ENCODE measurements at regions not wholly inside any gene's neighbourhood (a gene's known extent, or its start where the extent isn't known, plus 50 kb on each side); places are given as distances from the start of the nearest gene placed in this dataset.

DNA sequence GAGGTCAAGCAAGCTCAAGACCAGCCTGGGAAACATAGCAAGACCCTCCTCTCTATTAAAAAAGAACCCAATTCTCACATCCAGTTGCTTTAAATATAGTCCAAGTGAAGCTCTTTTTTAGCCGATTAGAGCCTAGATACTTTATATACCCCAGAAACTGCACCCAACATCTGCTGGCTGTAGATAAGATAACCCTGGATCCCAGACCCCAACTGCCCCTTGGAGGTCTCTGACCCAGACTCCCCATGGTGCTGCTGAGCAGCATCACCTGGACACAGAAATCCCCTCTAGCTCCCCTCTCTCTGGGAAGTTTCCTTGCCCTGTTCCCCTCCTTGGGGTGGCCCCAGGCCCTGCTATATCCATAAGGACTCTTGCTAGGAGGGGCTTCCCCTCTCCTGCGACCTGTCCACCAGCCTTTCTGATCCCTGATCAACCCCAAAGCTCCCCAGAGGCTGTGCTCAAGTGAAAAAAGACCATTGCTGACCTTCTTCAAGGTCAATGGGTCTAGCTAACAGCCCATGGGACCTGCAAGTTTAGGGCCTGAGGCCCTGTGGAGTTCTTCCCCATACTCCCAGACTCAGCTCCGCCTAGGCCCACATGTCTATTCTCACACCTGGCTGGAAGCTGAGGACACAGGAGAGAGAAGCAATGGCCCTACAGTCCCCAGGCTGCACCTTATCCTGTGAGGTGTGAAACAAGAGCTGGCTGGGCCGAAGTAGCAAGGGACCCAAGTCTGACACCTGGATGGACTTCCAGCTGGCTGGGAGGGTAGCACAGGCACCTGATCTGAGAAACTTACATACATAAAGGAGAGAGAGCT lies 56.2 kb downstream of the ARL6IP4 start:
- TF ChIP-seq, protein P1, sequence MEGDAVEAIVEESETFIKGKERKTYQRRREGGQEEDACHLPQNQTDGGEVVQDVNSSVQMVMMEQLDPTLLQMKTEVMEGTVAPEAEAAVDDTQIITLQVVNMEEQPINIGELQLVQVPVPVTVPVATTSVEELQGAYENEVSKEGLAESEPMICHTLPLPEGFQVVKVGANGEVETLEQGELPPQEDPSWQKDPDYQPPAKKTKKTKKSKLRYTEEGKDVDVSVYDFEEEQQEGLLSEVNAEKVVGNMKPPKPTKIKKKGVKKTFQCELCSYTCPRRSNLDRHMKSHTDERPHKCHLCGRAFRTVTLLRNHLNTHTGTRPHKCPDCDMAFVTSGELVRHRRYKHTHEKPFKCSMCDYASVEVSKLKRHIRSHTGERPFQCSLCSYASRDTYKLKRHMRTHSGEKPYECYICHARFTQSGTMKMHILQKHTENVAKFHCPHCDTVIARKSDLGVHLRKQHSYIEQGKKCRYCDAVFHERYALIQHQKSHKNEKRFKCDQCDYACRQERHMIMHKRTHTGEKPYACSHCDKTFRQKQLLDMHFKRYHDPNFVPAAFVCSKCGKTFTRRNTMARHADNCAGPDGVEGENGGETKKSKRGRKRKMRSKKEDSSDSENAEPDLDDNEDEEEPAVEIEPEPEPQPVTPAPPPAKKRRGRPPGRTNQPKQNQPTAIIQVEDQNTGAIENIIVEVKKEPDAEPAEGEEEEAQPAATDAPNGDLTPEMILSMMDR (IDR thresholded peaks at IDR 0.05; ENCODE audit: poor library complexity, severe bottlenecking), result no peak
- TF ChIP-seq EP300 (conservative IDR thresholded peaks at IDR 0.05; ENCODE audit: poor library complexity, severe bottlenecking) (no peak), TAF1 (IDR thresholded peaks at IDR 0.05; ENCODE audit: low read depth) (no peak)
